IMR-90 (cell line): ENCODE measurements at regions not wholly inside any gene's neighbourhood (a gene's known extent, or its start where the extent isn't known, plus 50 kb on each side); places are given as distances from the start of the nearest gene placed in this dataset.

Experiments
- ATAC-seq: fragments of 200-7000 bp; cut with Tn5 transposase; 2 replicates; pipeline ENCODE4 v1.9.1; 2020; ENCODE audit warnings: low read depth, mild to moderate bottlenecking, moderate library complexity
- BruUV-seq: library from RNA; stranded (reverse); fragments of 400-500 nt; replicated peaks from 2 replicates; lab custom pipeline; 2021; lab: Mats Ljungman, UMichigan
- CTCF ChIA-PET: fragments of 300-600 bp; formaldehyde crosslinking; extraction: SDS; loops from one replicate; lab custom pipeline; 2021; ENCODE audit warnings: antibody characterized with exemption; lab: Yijun Ruan, JAX
- POLR2A ChIA-PET: fragments of 300-600 bp; sonication (Branson Sonifier 250); formaldehyde crosslinking; loops from one replicate; lab custom pipeline; 2022; ENCODE audit warnings: antibody characterized with exemption; ENCODE audit not compliant: unreplicated experiment; lab: Charles Lee
- DNase-seq: peaks from one replicate; pipeline ENCODE4 v3.0.0; 2013
- H2AFZ ChIP-seq: replicated peaks from 2 replicates; pipeline ENCODE3; 2013; ENCODE audit warnings: low read length, mild to moderate bottlenecking; ENCODE audit not compliant: poor library complexity
- H2AK5ac ChIP-seq: 2 replicates; pipeline ENCODE4 v1.6.1; 2013; ENCODE audit warnings: low read depth, low read length, inconsistent platforms
- H2AK9ac ChIP-seq: replicated peaks from 2 replicates; pipeline ENCODE3; 2013; ENCODE audit warnings: mild to moderate bottlenecking, low read depth, low read length, moderate library complexity; ENCODE audit not compliant: poor library complexity
- H2BK120ac ChIP-seq: 2 replicates; pipeline ENCODE4 v1.6.1; 2013; ENCODE audit warnings: low read depth, low read length, inconsistent platforms
- H2BK15ac ChIP-seq: 3 replicates; pipeline ENCODE4 v1.6.1; 2013; ENCODE audit warnings: low read depth, low read length, inconsistent platforms
- H2BK20ac ChIP-seq: 2 replicates; pipeline ENCODE4 v1.6.1; 2013; ENCODE audit warnings: low read depth, mild to moderate bottlenecking, inconsistent platforms, low read length, moderate library complexity
- H2BK5ac ChIP-seq: 2 replicates; pipeline ENCODE4 v1.6.1; 2013; ENCODE audit warnings: mild to moderate bottlenecking, low read depth, low read length, inconsistent platforms; ENCODE audit not compliant: poor library complexity, severe bottlenecking
- H3K14ac ChIP-seq: replicated peaks from 2 replicates; pipeline ENCODE4 v1.6.1; 2013; ENCODE audit warnings: low read depth, low read length, inconsistent platforms
- H3K18ac ChIP-seq: 2 replicates; pipeline ENCODE4 v1.6.1; 2013; ENCODE audit warnings: low read depth, low read length, control low read depth
- H3K23ac ChIP-seq: 2 replicates; pipeline ENCODE4 v1.6.1; 2013; ENCODE audit warnings: low read depth, low read length, inconsistent platforms
- H3K27ac ChIP-seq: 2 replicates; pipeline ENCODE4 v1.5.1; 2013; ENCODE audit warnings: mild to moderate bottlenecking, control low read depth, low read length; ENCODE audit not compliant: insufficient read depth
- H3K27me3 ChIP-seq: 2 replicates; pipeline ENCODE4 v1.6.1; 2013; ENCODE audit warnings: low read length; ENCODE audit not compliant: control insufficient read depth, insufficient read depth
- H3K36me3 ChIP-seq: 2 replicates; pipeline ENCODE4 v1.6.1; 2013; ENCODE audit warnings: low read length, mixed read lengths; ENCODE audit not compliant: control insufficient read depth, insufficient read depth
- H3K4ac ChIP-seq: 2 replicates; pipeline ENCODE4 v1.6.1; 2013; ENCODE audit warnings: low read depth, low read length, inconsistent platforms
- H3K4me1 ChIP-seq: 2 replicates; pipeline ENCODE4 v1.6.1; 2013; ENCODE audit warnings: low read length, mixed read lengths; ENCODE audit not compliant: control insufficient read depth, insufficient read depth
- H3K4me2 ChIP-seq: 2 replicates; pipeline ENCODE4 v1.6.1; 2013; ENCODE audit warnings: low read depth, mild to moderate bottlenecking, control low read depth, low read length, moderate library complexity
- H3K4me3 ChIP-seq: 2 replicates; pipeline ENCODE4 v1.5.1; 2013; ENCODE audit warnings: low read depth, mild to moderate bottlenecking, control low read depth, low read length, moderate library complexity; ENCODE audit not compliant: insufficient read depth
- H3K56ac ChIP-seq: 2 replicates; pipeline ENCODE4 v1.6.1; 2013; ENCODE audit warnings: low read length, inconsistent platforms; ENCODE audit not compliant: insufficient read depth; ENCODE audit errors: extremely low read depth
- H3K79me1 ChIP-seq, 2 experiments: 2 replicates each; pipeline ENCODE4 v1.6.1; 2013; ENCODE audit warnings: low read length in 2 of 2, inconsistent platforms in 1 of 2, low read depth in 1 of 2
- H3K9ac ChIP-seq: 2 replicates; pipeline ENCODE4 v1.6.1; 2013; ENCODE audit warnings: low read depth, low read length, control low read depth
- H3K9me1 ChIP-seq: 2 replicates; pipeline ENCODE4 v1.6.1; 2013; ENCODE audit warnings: low read length, inconsistent platforms; ENCODE audit not compliant: insufficient read depth
- H3K9me3 ChIP-seq: 2 replicates; pipeline ENCODE4 v1.6.1; 2013; ENCODE audit warnings: low read length; ENCODE audit not compliant: control insufficient read depth, insufficient read depth
- H4K20me1 ChIP-seq: 2 replicates; pipeline ENCODE4 v1.6.1; 2013; ENCODE audit warnings: low read length, inconsistent platforms; ENCODE audit not compliant: insufficient read depth
- H4K5ac ChIP-seq: 2 replicates; pipeline ENCODE4 v1.6.1; 2013; ENCODE audit warnings: mild to moderate bottlenecking, low read depth, low read length, control low read depth
- H4K8ac ChIP-seq, 2 experiments: 2 replicates each; pipeline ENCODE4 v1.6.1; 2013; ENCODE audit warnings: low read depth in 2 of 2, low read length in 2 of 2, control low read depth in 1 of 2, inconsistent platforms in 1 of 2
- H4K91ac ChIP-seq: 2 replicates; pipeline ENCODE4 v1.6.1; 2013; ENCODE audit warnings: low read depth, low read length, inconsistent platforms; ENCODE audit not compliant: insufficient read depth
- BHLHE40 ChIP-seq: fragments of 150-350 bp; IDR thresholded peaks from 2 replicates; pipeline ENCODE4 v1.6.1; 2016; ENCODE audit warnings: mild to moderate bottlenecking, low read depth, low read length
- CTCF ChIP-seq: conservative IDR thresholded peaks from 2 replicates; pipeline ENCODE4 v1.5.1; 2012; ENCODE audit warnings: mild to moderate bottlenecking, low read depth, low read length, improper control_type of control experiment
- ELK1 ChIP-seq: fragments of 150-350 bp; IDR thresholded peaks from 2 replicates; pipeline ENCODE4 v1.6.1; 2016; ENCODE audit warnings: low read depth, mild to moderate bottlenecking, low read length, moderate library complexity, borderline replicate concordance
- MAZ ChIP-seq: IDR thresholded peaks from 2 replicates; pipeline ENCODE4 v1.6.1; 2012; ENCODE audit warnings: low read depth, mild to moderate bottlenecking, low read length, improper control_type of control experiment, moderate library complexity, borderline replicate concordance
- MXI1 ChIP-seq: IDR thresholded peaks from 2 replicates; pipeline ENCODE4 v1.6.1; 2012; ENCODE audit warnings: low read depth, mild to moderate bottlenecking, low read length, moderate library complexity, borderline replicate concordance
- NFE2L2 ChIP-seq: fragments of 150-350 bp; IDR thresholded peaks from 2 replicates; pipeline ENCODE4 v1.6.1; 2016; ENCODE audit warnings: low read depth, mild to moderate bottlenecking, low read length
- RCOR1 ChIP-seq: IDR thresholded peaks from 2 replicates; pipeline ENCODE4 v1.6.1; 2012; ENCODE audit warnings: mild to moderate bottlenecking, low read length, improper control_type of control experiment; ENCODE audit not compliant: insufficient replicate concordance
- RFX5 ChIP-seq: IDR thresholded peaks from 2 replicates; pipeline ENCODE4 v1.8.0; 2012; ENCODE audit warnings: low read depth, mild to moderate bottlenecking, low read length, moderate library complexity
- SMC3 ChIP-seq: fragments of 150-350 bp; IDR thresholded peaks from 2 replicates; pipeline ENCODE4 v1.6.1; 2016; ENCODE audit warnings: low read depth, mild to moderate bottlenecking, antibody characterized with exemption, low read length, moderate library complexity
- USF2 ChIP-seq: fragments of 150-350 bp; IDR thresholded peaks from 2 replicates; pipeline ENCODE4 v1.6.1; 2017; ENCODE audit warnings: mild to moderate bottlenecking, antibody characterized with exemption, low read length, low read depth
- WGBS, 2 experiments: methylation state at CpG; one replicate each; pipeline versions ENCODE4 v1.1.5 to v1.1.7; 2013; ENCODE audit warnings: missing lambda C conversion rate in 2 of 2; ENCODE audit not compliant: insufficient read length in 1 of 2; ENCODE audit errors: extremely low coverage in 2 of 2; 5-methylcytosine and 5-hydroxymethylcytosine counted together
- dilution Hi-C: fragments of 300-500 bp; cut with HindIII; formaldehyde crosslinking; loops from one replicate; pipeline ENCODE4 v1.14.3; 2018; ENCODE audit warnings: low sequenced_read_pairs; ENCODE audit not compliant: unreplicated experiment
- in situ Hi-C: fragments of 300-500 bp; cut with MboI; formaldehyde crosslinking; loops from 3 replicates; pipeline ENCODE4 v1.14.3; 2019; ENCODE audit warnings: low sequenced_read_pairs, inconsistent platforms, mixed read lengths
- intact Hi-C: fragments of 100-400 bp; cut with micrococcal nuclease; formaldehyde crosslinking; loops from 2 replicates; pipeline ENCODE4 v1.10.0; 2022

- DNase-seq (no peak), ATAC-seq (no peak)
- Histone ChIP-seq H4K5ac (no peak overlapping the region), H3K27ac (no peak overlapping the region), H2AK5ac (no peak overlapping the region), H3K18ac (no peak overlapping the region), H3K56ac (no peak overlapping the region), H3K36me3 (no peaks in the 10 kb centered on the region), H4K91ac (no peak overlapping the region), H2BK120ac (no peak overlapping the region), H3K4ac (no peak overlapping the region), H3K23ac (no peak overlapping the region), H3K4me2 (no peak overlapping the region), H2BK15ac (no peak overlapping the region), H3K9me3 (no peaks in the 10 kb centered on the region), H2BK5ac (no peak overlapping the region), H4K20me1 (no peaks in the 10 kb centered on the region), H3K4me3 (no peak overlapping the region), H3K27me3 (no peaks in the 10 kb centered on the region), H3K14ac (no peak overlapping the region), H3K4me1 (no peaks in the 10 kb centered on the region), H3K9me1 (no peaks in the 10 kb centered on the region), H3K79me1 (no peaks in the 10 kb centered on the region), H2AK9ac (no peak overlapping the region), H2AFZ (no peak overlapping the region), H3K9ac (no peak overlapping the region), H4K8ac (no peak overlapping the region), H2BK20ac (no peak overlapping the region)
- in situ Hi-C loops (no loop called here), intact Hi-C loops (no loop called here), dilution Hi-C loops (no loop called here)
- no CpG with 5 or more reads among the region's 1 CpG for WGBS, 2 experiments
- ChIA-PET POLR2A (no interaction called here), CTCF (no interaction called here)
- TF ChIP-seq CTCF, result no peak
- TF ChIP-seq USF2, result no peak
- TF ChIP-seq MXI1, result no peak
- TF ChIP-seq ELK1, result no peak
- TF ChIP-seq BHLHE40, result no peak
- TF ChIP-seq RCOR1, result no peak
- no peak for TF ChIP-seq MAZ
- no peak for TF ChIP-seq RFX5
- TF ChIP-seq SMC3, result no peak
- TF ChIP-seq NFE2L2, result no peak
- no TSS peak for BruUV-seq
Measured at GRCh38 chr3:78317774-78318173, 1277.9 kb downstream of the ROBO2 start.
